Right renal cortex interstitium (tissue), 3 donors: ENCODE measurements at regions not wholly inside any gene's neighbourhood (a gene's known extent, or its start where the extent isn't known, plus 50 kb on each side); places are given as distances from the start of the nearest gene placed in this dataset.
"Not testable (repeated sequence)": the region's sequence is repeated elsewhere in the genome, so short reads cannot be mapped to it uniquely, and the experiment has no call there.

Source experiments
- DNase-seq, 3 donors: peaks; one replicate each; pipeline ENCODE4 v3.0.0-alpha.2; 2013; ENCODE audit warnings: low read depth in 3 of 3, low spot score in 2 of 3

- no peak for DNase-seq
Measured at GRCh38 chr2:22153931-22154613, 1030.3 kb downstream of the TDRD15 start.

GRCh38 chr2:22156661-22157060 lies 1032.9 kb downstream of the TDRD15 start:
- DNase-seq: not testable (repeated sequence)

- no peak for DNase-seq
Measured at GRCh38 chr2:22167256-22167655, 1043.5 kb downstream of the TDRD15 start.

GRCh38 chr2:22175003-22175402 lies 1051.2 kb downstream of the TDRD15 start:
- DNase-seq: no peak

- no peak for DNase-seq
Measured at GRCh38 chr2:22185251-22185650, 1061.5 kb downstream of the TDRD15 start.

GRCh38 chr2:22186261-22186828 lies 1062.6 kb downstream of the TDRD15 start:
- not testable (repeated sequence) for DNase-seq

GRCh38 chr2:22189893-22190480 lies 1066.2 kb downstream of the TDRD15 start:
- no peak for DNase-seq

GRCh38 chr2:22194218-22194617 lies 1070.5 kb downstream of the TDRD15 start:
- DNase-seq: no peak

- DNase-seq: no peak
Measured at GRCh38 chr2:22196806-22197205, 1073.0 kb downstream of the TDRD15 start.

GRCh38 chr2:22198381-22199283 lies 1074.9 kb downstream of the TDRD15 start:
- no peak for DNase-seq

GRCh38 chr2:22199994-22200393 lies 1076.2 kb downstream of the TDRD15 start:
- no peak for DNase-seq

GRCh38 chr2:22209545-22209944 lies 1085.8 kb downstream of the TDRD15 start:
- DNase-seq: no peak

- DNase-seq: no peak
Measured at GRCh38 chr2:22213237-22213636, 1089.5 kb downstream of the TDRD15 start.

GRCh38 chr2:22215517-22215916 lies 1091.7 kb downstream of the TDRD15 start:
- no peak for DNase-seq

- peak in 2 of 3 donors; percentile 5 to 10 for DNase-seq
Measured at GRCh38 chr2:22217881-22218280, 1094.1 kb downstream of the TDRD15 start.

- no peak for DNase-seq
Measured at GRCh38 chr2:22221006-22221405, 1097.2 kb downstream of the TDRD15 start.

- DNase-seq: no peak
Measured at GRCh38 chr2:22238967-22239366, 1115.2 kb downstream of the TDRD15 start.

- no peak for DNase-seq
Measured at GRCh38 chr2:22247466-22247865, 1123.7 kb downstream of the TDRD15 start.

- no peak for DNase-seq
Measured at GRCh38 chr2:22248851-22249250, 1125.1 kb downstream of the TDRD15 start.

- DNase-seq: no peak
Measured at GRCh38 chr2:22253171-22253570, 1129.4 kb downstream of the TDRD15 start.

- DNase-seq: no peak
Measured at GRCh38 chr2:22261165-22261564, 1123.8 kb upstream of the KLHL29 start.
